Natural killer cell treated with Interleukin-12 subunit alpha and Interleukin-12 subunit beta and Interleukin-15 and Interleukin-18, amount 100 ng/mL, for 72 hours (primary cell): ENCODE measurements at regions not wholly inside any gene's neighbourhood (a gene's known extent, or its start where the extent isn't known, plus 50 kb on each side); places are given as distances from the start of the nearest gene placed in this dataset.
"Not testable (repeated sequence)": the region's sequence is repeated elsewhere in the genome, so short reads cannot be mapped to it uniquely, and the experiment has no call there.

Experiments
- ATAC-seq, 2 donors: fragments of 150-1000 bp; cut with Tn5 transposase in 1 of 2; sonication (Bioruptor Pico), chemical (Tn5 transposase) in 1 of 2; 2 replicates each; pipeline ENCODE4 v1.10.0; 2021
- DNase-seq: peaks from one replicate; pipeline ENCODE4 v3.0.0; 2022; ENCODE audit warnings: low spot score
- H3K27ac Mint-ChIP-seq, 2 donors: 1 replicate in 1 of 2; 2 replicates in 1 of 2; pipeline ENCODE4 v1.8.0; 2022; ENCODE audit warnings: mixed read lengths in 2 of 2, mild to moderate bottlenecking in 1 of 2, moderate library complexity in 1 of 2
- H3K27me3 Mint-ChIP-seq, 2 donors: 1 replicate in 1 of 2; 2 replicates in 1 of 2; pipeline ENCODE4 v1.8.0; 2022; ENCODE audit warnings: mixed read lengths in 2 of 2
- H3K36me3 Mint-ChIP-seq: one replicate; pipeline ENCODE4 v1.8.0; 2022; ENCODE audit warnings: mixed read lengths
- H3K4me1 Mint-ChIP-seq, 2 donors: 1 replicate in 1 of 2; 2 replicates in 1 of 2; pipeline ENCODE4 v1.8.0; 2022; ENCODE audit warnings: low read depth in 2 of 2, mixed read lengths in 2 of 2, mild to moderate bottlenecking in 1 of 2
- H3K4me3 Mint-ChIP-seq: one replicate; pipeline ENCODE4 v1.8.0; 2022; ENCODE audit warnings: mixed read lengths
- H3K9me3 Mint-ChIP-seq: 2 replicates; pipeline ENCODE4 v1.8.0; 2022; ENCODE audit warnings: mixed read lengths

DNA sequence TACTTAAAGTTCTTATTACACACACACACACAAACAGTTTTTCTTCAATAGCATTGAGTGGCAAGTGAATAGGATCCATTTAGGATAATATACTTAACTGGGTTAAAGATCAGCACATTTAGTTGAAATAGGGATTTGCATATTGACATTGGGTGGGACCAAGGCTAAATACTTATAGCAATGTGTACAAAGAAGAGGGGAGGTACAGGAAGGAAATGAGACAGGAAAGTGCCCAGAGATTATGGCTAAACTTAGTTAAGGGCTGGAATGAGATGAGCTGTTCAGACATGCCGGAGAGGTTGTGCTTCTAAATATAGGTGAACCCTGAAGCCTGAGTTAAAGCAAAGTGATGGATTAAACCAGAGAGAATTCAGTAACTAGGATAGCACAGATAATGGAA lies 95.1 kb downstream of the LSMEM1 start:
- peaks cover 0 to 8% of the 10 kb centered on the region in 2 donors for H3K4me1 Mint-ChIP-seq
- H3K27me3 Mint-ChIP-seq = peaks cover 16 to 26% of the 10 kb centered on the region in 2 donors
- H3K4me3 Mint-ChIP-seq = no peak overlapping the region
- H3K27ac Mint-ChIP-seq = no peak overlapping the region
- ATAC-seq = no peak
- H3K36me3 Mint-ChIP-seq = no peaks in the 10 kb centered on the region
- H3K9me3 Mint-ChIP-seq = peaks cover 6% of the 10 kb centered on the region
- DNase-seq = no peak

DNA sequence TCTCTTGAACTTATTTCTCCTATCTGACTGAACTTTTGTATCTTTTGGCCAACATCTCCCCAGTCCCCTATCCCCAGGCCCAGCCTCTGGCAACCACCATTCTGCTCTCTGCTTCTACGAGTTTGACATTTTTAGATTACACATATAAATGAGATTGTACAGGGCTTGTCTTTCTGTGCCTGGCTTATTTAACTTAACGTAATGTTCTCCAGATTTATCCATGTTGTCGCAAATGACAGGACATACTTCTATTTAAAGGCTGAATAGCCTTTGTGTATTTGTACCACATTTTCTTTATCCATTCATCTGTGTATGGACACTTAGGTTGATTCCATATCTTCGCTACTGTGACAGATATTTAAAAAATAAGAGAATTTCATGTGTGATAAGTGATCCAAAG lies 98.6 kb downstream of the LSMEM1 start:
- no peak for DNase-seq
- no peaks in the 10 kb centered on the region for H3K4me1 Mint-ChIP-seq

DNA sequence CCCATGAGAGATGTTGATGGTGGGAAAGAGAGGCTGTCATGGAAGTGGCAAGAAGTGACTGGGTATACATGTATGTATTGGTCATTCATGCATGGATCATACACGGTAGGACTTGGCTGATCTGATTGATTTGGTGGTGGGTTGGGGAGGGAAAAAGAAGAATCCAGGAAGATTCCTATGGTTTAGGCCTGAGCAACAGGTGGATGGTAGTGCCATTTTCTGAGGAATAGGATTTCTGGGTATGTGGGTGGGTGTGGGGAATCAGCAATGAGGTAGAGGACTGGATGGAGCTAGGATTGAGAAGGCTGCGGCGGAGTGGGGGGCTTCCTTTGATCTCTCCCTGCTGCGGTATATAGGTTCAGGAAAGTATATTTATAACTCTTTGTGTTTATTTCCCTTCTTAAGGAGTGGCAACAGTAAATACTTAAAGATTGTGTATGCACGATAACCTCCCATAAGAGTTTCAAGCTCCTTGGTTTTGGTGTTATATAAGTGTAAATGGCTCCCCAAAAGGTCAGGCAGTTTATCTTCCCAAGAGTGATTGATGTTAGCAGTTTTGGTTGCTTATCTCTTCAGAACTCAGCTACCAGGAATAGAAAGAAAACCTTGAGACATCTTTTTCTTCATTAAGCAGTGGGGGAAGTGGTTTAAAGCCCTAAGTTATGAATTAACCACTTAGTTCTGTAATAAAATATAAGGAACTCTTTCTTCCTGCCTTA lies 100.1 kb downstream of the LSMEM1 start:
- Mint-ChIP-seq H3K4me3 (no peak overlapping the region), H3K27ac (no peak overlapping the region), H3K4me1 (no peaks in the 10 kb centered on the region), H3K36me3 (no peaks in the 10 kb centered on the region), H3K9me3 (peaks cover 4% of the 10 kb centered on the region), H3K27me3 (peaks cover 14 to 39% of the 10 kb centered on the region in 2 donors)
- DNase-seq = no peak
- ATAC-seq = no peak

More for the DNA sequence above, 98.6 kb downstream of the LSMEM1 start:
- peaks cover 14 to 25% of the 10 kb centered on the region in 2 donors for H3K27me3 Mint-ChIP-seq
- ATAC-seq = no peak
- H3K4me3 Mint-ChIP-seq = no peak overlapping the region
- peaks cover 6% of the 10 kb centered on the region for H3K9me3 Mint-ChIP-seq
- no peaks in the 10 kb centered on the region for H3K36me3 Mint-ChIP-seq
- H3K27ac Mint-ChIP-seq = no peak overlapping the region

DNA sequence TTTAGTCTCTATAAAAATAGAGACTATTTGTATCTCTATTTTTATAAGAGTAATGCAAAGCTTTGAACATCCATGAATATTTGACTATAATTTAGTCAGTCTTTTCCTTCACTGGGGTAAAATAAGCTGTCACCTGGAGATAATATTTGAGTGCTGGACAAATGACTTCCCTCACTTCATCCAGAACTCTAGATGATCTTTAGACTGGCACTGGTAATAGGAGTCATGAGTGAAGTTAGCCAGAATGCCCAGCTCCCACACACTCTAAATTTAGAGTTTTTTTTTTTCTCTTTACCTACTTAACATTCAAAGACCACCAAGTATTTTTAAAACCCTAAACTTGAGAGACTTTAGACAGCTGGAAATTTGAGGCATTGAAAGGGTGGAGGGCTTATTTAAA lies 100.7 kb downstream of the LSMEM1 start:
- Mint-ChIP-seq H3K4me3 (no peak overlapping the region), H3K27ac (no peak overlapping the region), H3K4me1 (no peaks in the 10 kb centered on the region), H3K9me3 (no peaks in the 10 kb centered on the region), H3K36me3 (no peaks in the 10 kb centered on the region), H3K27me3 (peaks cover 13 to 36% of the 10 kb centered on the region in 2 donors)
- no peak for DNase-seq
- ATAC-seq = no peak

DNA sequence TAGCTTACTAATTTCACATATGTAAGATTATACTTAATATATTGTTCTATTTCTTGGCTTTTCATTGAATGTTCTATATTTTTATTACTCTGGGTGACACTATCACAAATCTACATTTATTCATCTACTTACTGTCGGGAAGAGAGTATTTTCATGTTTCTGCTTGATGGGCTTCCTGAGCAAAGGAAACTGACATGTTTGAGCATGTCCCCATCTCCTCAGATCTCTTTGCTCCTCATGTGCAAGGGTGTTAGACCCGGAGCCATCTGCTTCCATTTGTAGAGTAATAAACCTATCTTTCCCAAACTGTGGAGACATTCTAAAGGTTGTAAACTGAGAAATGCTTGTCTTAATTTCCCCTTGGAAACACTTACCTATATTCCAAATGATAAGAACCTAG lies 103.5 kb downstream of the LSMEM1 start:
- Mint-ChIP-seq H3K4me1 (no peaks in the 10 kb centered on the region), H3K27me3 (peaks cover 11 to 44% of the 10 kb centered on the region in 2 donors), H3K27ac (no peak overlapping the region), H3K4me3 (no peak overlapping the region), H3K9me3 (no peaks in the 10 kb centered on the region), H3K36me3 (no peaks in the 10 kb centered on the region)
- DNase-seq = no peak
- no peak for ATAC-seq

DNA sequence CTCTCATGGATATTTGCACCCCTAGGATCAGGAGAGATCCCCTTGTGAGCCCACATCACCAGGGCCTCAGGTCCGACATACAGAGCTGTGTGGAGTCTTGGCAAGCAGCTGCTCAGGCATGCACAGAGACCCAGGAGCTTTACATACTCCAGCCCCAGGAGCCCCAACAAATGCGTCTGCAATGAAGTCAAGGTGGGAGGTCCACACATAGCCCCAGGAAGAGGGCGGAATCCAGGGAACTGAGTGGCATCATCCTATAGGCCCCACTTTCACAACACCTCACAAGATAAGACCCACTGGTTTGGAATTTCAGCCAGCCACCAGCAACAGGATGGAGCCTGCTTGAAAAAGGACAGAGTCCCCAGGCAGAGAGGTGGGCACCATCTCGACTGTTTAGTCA lies 106.7 kb downstream of the LSMEM1 start:
- no peak for ATAC-seq
- Mint-ChIP-seq H3K36me3 (no peaks in the 10 kb centered on the region), H3K4me1 (no peaks in the 10 kb centered on the region), H3K27ac (no peak overlapping the region), H3K9me3 (no peaks in the 10 kb centered on the region), H3K27me3 (peaks cover 12 to 52% of the 10 kb centered on the region in 2 donors), H3K4me3 (no peak overlapping the region)
- no peak for DNase-seq

DNA sequence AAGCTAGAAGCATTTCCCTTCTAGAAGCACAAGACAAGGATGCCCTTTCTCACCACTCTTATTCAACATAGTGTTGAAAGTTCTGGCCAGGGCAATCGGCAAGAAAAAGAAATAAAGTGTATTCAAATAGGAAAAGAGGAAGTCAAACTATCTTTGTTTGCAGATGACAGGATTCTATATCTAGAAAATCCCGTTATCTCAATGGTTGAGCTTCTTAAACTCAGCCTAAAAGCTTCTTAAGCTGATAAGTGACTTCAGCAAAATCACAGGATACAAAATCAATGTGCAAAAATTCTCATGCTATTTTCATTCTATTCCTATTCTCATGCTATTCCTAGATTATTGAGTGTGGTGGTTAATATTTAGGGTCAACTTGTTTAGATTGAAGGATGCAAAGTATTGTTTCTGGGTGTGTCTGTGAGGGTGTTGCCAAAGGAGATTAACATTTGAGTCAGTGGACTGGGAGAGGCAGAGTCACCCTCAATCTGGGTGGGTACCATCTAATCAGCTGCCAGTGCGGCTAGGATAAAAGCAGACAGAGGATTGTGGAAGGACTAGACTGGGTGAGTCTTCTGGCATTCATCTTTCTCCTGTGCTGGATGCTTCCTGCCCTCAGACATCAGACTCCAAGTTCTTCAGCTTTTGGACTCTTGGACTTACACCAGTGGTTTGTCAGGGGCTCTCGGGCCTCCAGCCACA lies 111.9 kb downstream of the LSMEM1 start:
- not testable (repeated sequence) for DNase-seq, H3K9me3 Mint-ChIP-seq, H3K4me1 Mint-ChIP-seq, H3K36me3 Mint-ChIP-seq, ATAC-seq, H3K4me3 Mint-ChIP-seq, H3K27ac Mint-ChIP-seq
- peaks cover 10 to 45% of the 10 kb centered on the region in 2 donors for H3K27me3 Mint-ChIP-seq

DNA sequence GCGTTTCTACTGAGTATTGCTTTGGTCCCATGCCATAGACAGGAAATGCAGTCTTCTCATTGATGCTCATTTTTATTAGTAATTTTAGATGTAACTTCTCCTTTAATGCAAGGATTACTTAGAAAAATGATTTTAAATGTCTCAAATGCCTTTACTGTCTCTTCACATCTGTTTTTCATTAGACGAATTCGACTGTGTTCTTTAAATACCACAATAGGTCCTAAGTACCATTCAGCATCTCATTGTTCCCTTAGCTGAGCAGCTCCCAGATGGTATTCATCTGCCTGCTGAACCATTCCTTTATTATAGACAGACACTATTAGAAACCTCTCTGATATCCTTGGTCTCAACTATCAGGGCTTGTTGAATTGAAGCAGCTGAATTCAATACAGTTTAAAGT lies 113.6 kb downstream of the LSMEM1 start:
- no peaks in the 10 kb centered on the region for H3K36me3 Mint-ChIP-seq

DNA sequence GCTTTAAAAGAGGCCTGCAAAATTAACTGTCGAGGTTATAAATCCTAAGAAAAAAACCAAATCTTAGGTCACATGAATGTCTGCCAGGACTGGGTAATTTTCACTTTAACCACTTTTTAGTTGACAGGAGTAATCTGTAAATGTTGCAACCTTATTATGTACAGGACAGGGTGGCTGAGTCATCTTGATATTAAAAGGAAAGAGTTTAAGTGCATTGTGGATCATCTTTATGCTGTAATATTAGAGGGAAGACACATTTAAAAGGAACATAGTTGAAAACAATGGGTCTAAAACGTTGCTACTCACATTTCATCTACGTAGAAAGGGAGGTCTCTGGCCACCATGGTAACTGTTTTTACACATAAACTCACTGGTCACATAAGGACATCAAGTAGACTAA lies 115.5 kb downstream of the LSMEM1 start:
- Mint-ChIP-seq H3K4me3 (no peak overlapping the region), H3K36me3 (no peaks in the 10 kb centered on the region), H3K9me3 (peaks cover 3% of the 10 kb centered on the region), H3K27ac (no peak overlapping the region), H3K27me3 (peaks cover 10 to 35% of the 10 kb centered on the region in 2 donors), H3K4me1 (no peaks in the 10 kb centered on the region)
- DNase-seq = no peak
- no peak for ATAC-seq

More for the DNA sequence above, 113.6 kb downstream of the LSMEM1 start:
- no peak for ATAC-seq
- Mint-ChIP-seq H3K27ac (no peak overlapping the region), H3K27me3 (peaks cover 8 to 34% of the 10 kb centered on the region in 2 donors), H3K9me3 (no peaks in the 10 kb centered on the region), H3K4me3 (no peak overlapping the region), H3K4me1 (no peaks in the 10 kb centered on the region)
- DNase-seq = no peak

DNA sequence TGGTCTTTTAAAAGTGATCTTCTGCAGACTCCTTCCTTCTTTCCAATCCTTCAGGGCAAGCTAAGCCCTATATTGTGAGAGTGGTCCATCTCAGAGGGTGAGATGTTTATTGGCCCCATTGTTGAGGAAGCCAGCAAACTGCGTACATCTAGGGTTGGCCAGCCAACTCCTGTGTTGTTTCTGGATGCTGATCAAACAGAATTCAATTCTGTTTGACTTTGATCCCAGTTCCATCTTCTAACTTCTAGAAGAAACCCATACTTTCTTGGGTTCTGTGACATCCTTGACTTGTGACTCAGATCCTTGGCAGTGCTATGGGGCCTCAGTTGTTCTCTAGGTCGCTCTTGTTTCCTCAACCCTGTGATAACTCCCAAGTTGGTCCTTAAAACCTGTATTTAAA lies 116.2 kb downstream of the LSMEM1 start:
- DNase-seq (no peak), ATAC-seq (no peak)
- Mint-ChIP-seq H3K9me3 (peaks cover 3% of the 10 kb centered on the region), H3K36me3 (no peaks in the 10 kb centered on the region), H3K27ac (no peak overlapping the region), H3K27me3 (peaks cover 8 to 30% of the 10 kb centered on the region in 2 donors), H3K4me1 (no peaks in the 10 kb centered on the region), H3K4me3 (no peak overlapping the region)

DNA sequence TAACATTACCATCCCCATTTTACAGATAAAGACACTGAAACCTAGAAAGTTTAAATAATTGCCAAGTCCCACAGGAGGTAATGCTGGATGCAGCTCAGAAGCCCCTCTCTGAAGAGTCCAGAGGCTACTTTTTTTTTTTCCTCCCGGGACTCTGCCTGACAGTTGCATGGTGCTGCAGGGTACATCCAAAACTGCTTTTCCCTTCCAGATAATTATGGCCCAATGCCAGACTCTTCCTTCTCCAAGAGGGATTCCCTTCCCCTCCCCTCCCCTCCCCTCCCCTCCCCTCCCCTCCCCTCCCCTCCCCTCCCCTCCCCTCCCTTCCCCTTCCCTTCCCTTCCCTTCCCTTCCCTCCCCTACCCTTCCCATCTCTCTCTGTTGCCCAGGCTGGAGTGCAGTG lies 122.9 kb downstream of the LSMEM1 start:
- Mint-ChIP-seq H3K36me3 (no peaks in the 10 kb centered on the region), H3K27ac (no peak overlapping the region), H3K9me3 (peaks cover 3% of the 10 kb centered on the region), H3K4me1 (no peaks in the 10 kb centered on the region), H3K27me3 (peaks cover 17 to 28% of the 10 kb centered on the region in 2 donors), H3K4me3 (no peak overlapping the region)
- DNase-seq (no peak), ATAC-seq (no peak)

DNA sequence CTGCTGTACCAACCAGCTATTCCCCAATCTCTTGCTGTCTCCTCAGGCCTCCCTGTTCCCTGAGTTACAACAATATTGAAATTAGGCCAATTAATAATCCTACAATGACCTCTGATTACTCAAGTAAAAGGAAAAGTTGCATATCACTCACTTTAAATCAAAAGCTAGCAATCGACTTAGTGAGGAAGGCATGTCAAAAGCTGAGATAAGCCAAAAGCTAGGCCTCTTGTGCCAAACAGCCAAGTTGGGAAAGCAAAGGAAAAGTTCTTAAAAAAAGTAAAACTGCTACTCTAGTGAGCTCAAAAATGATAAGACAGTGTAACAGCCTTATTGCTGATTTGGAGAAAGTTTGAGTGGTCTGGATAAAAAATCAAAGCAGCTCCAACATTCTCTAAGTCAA lies 129.8 kb downstream of the LSMEM1 start:
- Mint-ChIP-seq H3K9me3 (no peaks in the 10 kb centered on the region), H3K4me3 (no peak overlapping the region), H3K27me3 (peaks cover 7 to 11% of the 10 kb centered on the region in 2 donors), H3K27ac (no peak overlapping the region), H3K4me1 (no peaks in the 10 kb centered on the region), H3K36me3 (no peaks in the 10 kb centered on the region)
- DNase-seq (no peak), ATAC-seq (no peak)

DNA sequence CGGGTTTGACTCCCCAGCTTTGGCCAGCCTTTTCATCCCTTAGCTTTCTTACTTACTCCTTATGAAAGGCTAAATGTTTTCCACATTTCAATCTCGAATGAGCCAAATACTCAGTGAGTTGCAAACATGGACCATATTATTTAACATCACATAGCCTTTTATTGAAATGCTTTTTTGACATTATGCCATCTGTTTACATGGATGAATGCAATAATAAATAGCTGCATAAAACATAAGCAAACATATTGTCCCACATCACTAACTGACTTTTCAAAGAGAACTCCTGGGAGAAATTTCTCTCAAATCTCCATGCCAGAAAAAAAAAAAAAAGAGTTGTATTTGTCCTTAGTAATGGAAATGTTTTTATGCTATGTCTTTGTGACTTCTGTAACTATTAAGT lies 134.9 kb downstream of the LSMEM1 start:
- Mint-ChIP-seq H3K9me3 (peaks cover 8% of the 10 kb centered on the region), H3K27ac (no peak overlapping the region), H3K4me1 (no peaks in the 10 kb centered on the region), H3K27me3 (peaks cover 3 to 26% of the 10 kb centered on the region in 2 donors), H3K4me3 (no peak overlapping the region), H3K36me3 (no peaks in the 10 kb centered on the region)
- DNase-seq = no peak
- no peak for ATAC-seq

DNA sequence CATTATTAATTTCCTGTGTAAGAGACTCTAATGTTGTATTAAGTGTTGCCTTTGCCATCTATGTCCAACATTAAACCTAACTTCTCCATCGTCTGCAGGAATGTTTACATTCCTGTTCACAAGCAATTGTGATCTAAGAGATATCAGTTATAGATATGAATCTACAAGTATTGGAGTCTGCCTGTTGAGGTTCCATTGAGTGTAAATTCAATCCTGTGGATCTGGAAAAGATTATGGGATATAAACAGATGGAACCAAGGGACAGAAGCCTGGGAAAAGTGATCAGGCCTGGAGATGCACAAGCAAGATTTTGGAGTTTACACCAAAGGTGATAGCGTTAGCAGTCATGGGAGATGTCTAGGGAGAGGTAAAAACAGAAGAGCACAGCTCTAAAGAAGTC lies 135.5 kb downstream of the LSMEM1 start:
- Mint-ChIP-seq H3K27me3 (peaks cover 3 to 26% of the 10 kb centered on the region in 2 donors), H3K36me3 (no peaks in the 10 kb centered on the region), H3K9me3 (peaks cover 8% of the 10 kb centered on the region), H3K4me3 (no peak overlapping the region), H3K4me1 (no peaks in the 10 kb centered on the region), H3K27ac (no peak overlapping the region)
- no peak for ATAC-seq
- DNase-seq = no peak
